ENCODE measurements at regions not wholly inside any gene's neighbourhood (a gene's known extent, or its start where the extent isn't known, plus 50 kb on each side); places are given as distances from the start of the nearest gene placed in this dataset.

GRCh38 chr20:6683021-6683977, 84.2 kb upstream of the BMP2 start:
- Mint-ChIP-seq H3K4me3 (no peak overlapping the region), H3K9me3 (no peaks in the 10 kb centered on the region), H3K27ac (no peak overlapping the region), H3K36me3 (ENCODE audit: low read depth) (no peaks in the 10 kb centered on the region), H3K27me3 (no peaks in the 10 kb centered on the region), H3K4me1 (no peaks in the 10 kb centered on the region)
- DNase-seq: no peak
- intact Hi-C loops (cut with micrococcal nuclease): no loop called here

GRCh38 chr20:6680854-6681253, 86.6 kb upstream of the BMP2 start:
- no peak for DNase-seq
- Mint-ChIP-seq H3K36me3 (ENCODE audit: low read depth) (no peaks in the 10 kb centered on the region), H3K27ac (no peak overlapping the region), H3K27me3 (no peaks in the 10 kb centered on the region), H3K4me3 (no peak overlapping the region), H3K9me3 (no peaks in the 10 kb centered on the region), H3K4me1 (no peaks in the 10 kb centered on the region)
- intact Hi-C loops (cut with micrococcal nuclease): no loop called here

- no peaks in the 10 kb centered on the region for H3K9me3 Mint-ChIP-seq
- H3K4me3 Mint-ChIP-seq: no peak overlapping the region
- no peak overlapping the region for H3K27ac Mint-ChIP-seq
- no peaks in the 10 kb centered on the region for H3K36me3 Mint-ChIP-seq (ENCODE audit: low read depth)
- DNase-seq: no peak
- H3K27me3 Mint-ChIP-seq: no peaks in the 10 kb centered on the region
- intact Hi-C loops (cut with micrococcal nuclease): no loop called here
- no peaks in the 10 kb centered on the region for H3K4me1 Mint-ChIP-seq
Measured at GRCh38 chr20:6680441-6680840, 87.0 kb upstream of the BMP2 start.

GRCh38 chr20:6679086-6679485, 88.4 kb upstream of the BMP2 start:
- Mint-ChIP-seq H3K27me3 (no peaks in the 10 kb centered on the region), H3K4me1 (no peaks in the 10 kb centered on the region), H3K9me3 (no peaks in the 10 kb centered on the region), H3K27ac (no peak overlapping the region), H3K36me3 (ENCODE audit: low read depth) (no peaks in the 10 kb centered on the region), H3K4me3 (no peak overlapping the region)
- no peak for DNase-seq
- intact Hi-C loops (cut with micrococcal nuclease): no loop called here

GRCh38 chr20:6678101-6678500, 89.4 kb upstream of the BMP2 start:
- Mint-ChIP-seq H3K27me3 (no peaks in the 10 kb centered on the region), H3K9me3 (no peaks in the 10 kb centered on the region), H3K4me3 (no peak overlapping the region), H3K27ac (no peak overlapping the region), H3K4me1 (no peaks in the 10 kb centered on the region), H3K36me3 (ENCODE audit: low read depth) (no peaks in the 10 kb centered on the region)
- intact Hi-C loops (cut with micrococcal nuclease): no loop called here
- DNase-seq: no peak

GRCh38 chr20:6674831-6675230, 92.7 kb upstream of the BMP2 start:
- no peak for DNase-seq
- Mint-ChIP-seq H3K27ac (no peak overlapping the region), H3K9me3 (no peaks in the 10 kb centered on the region), H3K27me3 (no peaks in the 10 kb centered on the region), H3K36me3 (ENCODE audit: low read depth) (no peaks in the 10 kb centered on the region), H3K4me3 (no peak overlapping the region), H3K4me1 (no peaks in the 10 kb centered on the region)
- intact Hi-C loops (cut with micrococcal nuclease): no loop called here

- no peak for DNase-seq
- intact Hi-C loops (cut with micrococcal nuclease): no loop called here
- Mint-ChIP-seq H3K36me3 (ENCODE audit: low read depth) (no peaks in the 10 kb centered on the region), H3K4me1 (no peaks in the 10 kb centered on the region), H3K4me3 (no peak overlapping the region), H3K27ac (no peak overlapping the region), H3K27me3 (no peaks in the 10 kb centered on the region), H3K9me3 (no peaks in the 10 kb centered on the region)
Measured at GRCh38 chr20:6673071-6673470, 94.4 kb upstream of the BMP2 start.

GRCh38 chr20:6671829-6672228, 95.7 kb upstream of the BMP2 start:
- no peaks in the 10 kb centered on the region for H3K9me3 Mint-ChIP-seq
- H3K36me3 Mint-ChIP-seq (ENCODE audit: low read depth): no peaks in the 10 kb centered on the region
- DNase-seq: no peak
- H3K4me1 Mint-ChIP-seq: no peaks in the 10 kb centered on the region
- no peak overlapping the region for H3K27ac Mint-ChIP-seq
- H3K27me3 Mint-ChIP-seq: no peaks in the 10 kb centered on the region
- intact Hi-C loops (cut with micrococcal nuclease): no loop called here
- H3K4me3 Mint-ChIP-seq: no peak overlapping the region

GRCh38 chr20:6668546-6668945, 98.9 kb upstream of the BMP2 start:
- no peaks in the 10 kb centered on the region for H3K36me3 Mint-ChIP-seq (ENCODE audit: low read depth)
- DNase-seq: no peak
- H3K4me3 Mint-ChIP-seq: no peak overlapping the region
- H3K9me3 Mint-ChIP-seq: no peaks in the 10 kb centered on the region
- H3K27ac Mint-ChIP-seq: no peak overlapping the region
- H3K4me1 Mint-ChIP-seq: no peaks in the 10 kb centered on the region
- H3K27me3 Mint-ChIP-seq: no peaks in the 10 kb centered on the region
- intact Hi-C loops (cut with micrococcal nuclease): no loop called here

- Mint-ChIP-seq H3K27ac (no peak overlapping the region), H3K4me1 (no peaks in the 10 kb centered on the region), H3K27me3 (no peaks in the 10 kb centered on the region), H3K4me3 (no peak overlapping the region), H3K36me3 (ENCODE audit: low read depth) (no peaks in the 10 kb centered on the region), H3K9me3 (no peaks in the 10 kb centered on the region)
- intact Hi-C loops (cut with micrococcal nuclease): no loop called here
- DNase-seq: no peak
Measured at GRCh38 chr20:6665621-6666355, 101.7 kb upstream of the BMP2 start.

- no peak for DNase-seq
- intact Hi-C loops (cut with micrococcal nuclease): no loop called here
- Mint-ChIP-seq H3K4me1 (no peaks in the 10 kb centered on the region), H3K36me3 (ENCODE audit: low read depth) (no peaks in the 10 kb centered on the region), H3K4me3 (no peak overlapping the region), H3K9me3 (no peaks in the 10 kb centered on the region), H3K27me3 (no peaks in the 10 kb centered on the region), H3K27ac (no peak overlapping the region)
Measured at GRCh38 chr20:6665161-6665560, 102.3 kb upstream of the BMP2 start.

GRCh38 chr20:6664574-6664973, 102.9 kb upstream of the BMP2 start:
- Mint-ChIP-seq H3K36me3 (ENCODE audit: low read depth) (no peaks in the 10 kb centered on the region), H3K4me3 (no peak overlapping the region), H3K27me3 (no peaks in the 10 kb centered on the region), H3K9me3 (no peaks in the 10 kb centered on the region), H3K4me1 (no peaks in the 10 kb centered on the region), H3K27ac (no peak overlapping the region)
- intact Hi-C loops (cut with micrococcal nuclease): no loop called here
- no peak for DNase-seq

GRCh38 chr20:6663751-6664388, 103.6 kb upstream of the BMP2 start:
- no peaks in the 10 kb centered on the region for H3K9me3 Mint-ChIP-seq
- no peaks in the 10 kb centered on the region for H3K27me3 Mint-ChIP-seq
- no peak overlapping the region for H3K4me3 Mint-ChIP-seq
- DNase-seq: no peak
- intact Hi-C loops (cut with micrococcal nuclease): no loop called here
- H3K4me1 Mint-ChIP-seq: no peaks in the 10 kb centered on the region
- no peaks in the 10 kb centered on the region for H3K36me3 Mint-ChIP-seq (ENCODE audit: low read depth)
- H3K27ac Mint-ChIP-seq: no peak overlapping the region

GRCh38 chr20:6663104-6663503, 104.4 kb upstream of the BMP2 start:
- Mint-ChIP-seq H3K4me1 (no peaks in the 10 kb centered on the region), H3K27ac (no peak overlapping the region), H3K4me3 (no peak overlapping the region), H3K36me3 (ENCODE audit: low read depth) (no peaks in the 10 kb centered on the region), H3K9me3 (no peaks in the 10 kb centered on the region), H3K27me3 (no peaks in the 10 kb centered on the region)
- intact Hi-C loops (cut with micrococcal nuclease): no loop called here
- no peak for DNase-seq
